NCI-H524 treated with DMSO at 0.1 percent for 48 hours (cell line): ENCODE measurements at regions not wholly inside any gene's neighbourhood (a gene's known extent, or its start where the extent isn't known, plus 50 kb on each side); places are given as distances from the start of the nearest gene placed in this dataset.
"Not testable (repeated sequence)": the region's sequence is repeated elsewhere in the genome, so short reads cannot be mapped to it uniquely, and the experiment has no call there.

Experiments used
- DNase-seq: peaks from one replicate; lab custom pipeline; 2025; lab: John Stamatoyannopoulos, UW

DNA sequence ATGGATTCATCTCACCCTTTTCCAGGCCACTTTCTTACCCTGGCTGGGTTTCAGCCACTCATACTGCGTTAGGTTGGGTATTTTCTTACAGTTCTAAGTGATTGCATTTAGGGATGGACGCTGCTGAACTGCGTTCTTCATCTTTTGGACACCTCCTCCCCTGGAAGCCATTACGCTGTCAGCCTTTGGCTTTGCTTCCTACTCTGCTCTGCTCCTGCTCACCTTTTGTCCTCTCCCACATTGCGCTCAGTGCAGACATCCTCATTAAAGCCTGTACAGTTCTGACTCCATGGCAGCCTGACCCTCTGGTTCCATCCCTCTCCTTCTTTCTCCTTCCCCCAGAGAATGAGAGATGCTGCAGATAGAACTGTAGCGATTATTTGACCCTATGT, 108.9 kb downstream of the SRGAP2 start:
- DNase-seq: not testable (repeated sequence)

DNA sequence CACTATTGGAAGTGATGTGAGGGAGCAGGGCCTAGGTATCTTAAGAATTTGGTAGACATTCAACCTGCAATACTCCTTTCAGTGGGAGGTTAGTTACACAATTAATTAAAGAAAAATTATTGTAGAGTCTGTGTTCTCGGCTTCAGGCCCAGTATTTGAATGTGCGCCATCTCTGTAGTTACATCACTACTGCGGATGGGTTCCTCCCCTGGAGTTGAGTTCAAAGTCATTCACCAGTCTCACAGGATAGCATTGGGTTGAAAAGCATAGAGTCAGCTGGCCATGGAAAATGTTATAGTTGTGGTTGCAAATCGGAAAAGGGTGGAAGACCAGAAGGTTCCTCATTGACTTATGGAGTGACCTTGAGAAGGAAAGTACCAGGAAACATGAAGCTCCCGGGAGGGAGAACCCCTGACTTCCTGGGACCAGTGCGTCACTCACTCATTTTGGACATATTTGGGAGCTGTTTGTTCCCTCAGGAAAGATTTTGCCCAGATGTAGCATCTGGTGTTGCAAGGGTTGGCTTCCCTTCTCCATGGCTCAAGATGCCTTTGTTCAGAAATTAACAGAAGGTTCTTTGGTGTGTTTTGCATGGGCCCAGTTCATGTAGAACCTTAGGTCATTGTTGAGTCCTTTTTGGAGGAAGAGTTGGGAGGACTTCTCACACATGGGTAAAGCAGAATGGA, 111.8 kb downstream of the SRGAP2 start:
- DNase-seq: not testable (repeated sequence)

DNA sequence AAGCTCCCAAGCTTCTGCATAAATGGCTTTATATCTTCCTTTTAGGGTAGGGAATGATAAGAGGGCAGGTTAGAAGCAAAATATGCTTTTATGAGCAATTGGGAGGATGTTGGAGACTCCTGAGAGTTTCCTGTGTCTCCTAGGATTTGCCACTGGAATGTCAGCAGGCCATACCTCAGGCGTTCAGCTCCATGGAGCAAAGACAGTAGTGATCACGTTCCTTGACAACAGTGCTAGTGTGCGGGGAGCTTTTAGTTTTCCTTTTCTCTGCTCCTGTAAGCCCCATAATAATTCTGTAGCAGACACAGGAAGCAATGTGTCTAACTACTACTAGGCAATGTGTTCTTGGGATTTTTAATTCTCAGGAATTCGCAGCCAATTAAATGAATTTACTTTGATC, 113.6 kb downstream of the SRGAP2 start:
- DNase-seq: not testable (repeated sequence)

DNA sequence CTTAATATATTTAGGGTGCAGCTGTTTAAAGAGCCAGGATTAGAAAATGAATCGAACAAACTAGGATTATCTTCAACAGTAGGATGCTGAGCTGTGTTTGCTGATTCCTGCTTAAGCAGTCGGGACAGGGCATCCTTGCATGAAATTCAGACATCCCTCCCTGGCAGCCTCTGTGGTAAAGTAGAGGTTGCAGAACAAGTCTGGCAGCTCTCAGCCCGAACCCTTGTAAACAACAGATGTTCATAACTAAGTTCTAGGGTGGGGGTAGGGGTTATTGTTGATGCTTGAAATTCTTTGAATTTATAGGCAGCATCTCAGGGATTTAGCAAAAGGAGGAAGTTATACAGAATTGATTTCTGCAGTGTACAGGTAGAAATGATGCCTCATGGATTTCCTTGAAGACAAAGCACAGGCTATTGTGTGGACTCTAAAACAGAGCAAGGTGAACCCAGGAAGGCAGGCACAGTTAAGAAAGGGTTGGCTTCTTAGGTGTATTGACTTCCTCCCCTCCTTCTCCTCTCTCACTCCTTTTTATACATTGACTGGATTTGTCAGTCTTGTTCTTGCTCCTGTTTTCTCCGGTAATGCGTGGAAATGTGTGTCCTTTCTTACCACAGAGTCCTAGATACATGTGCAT, 114.7 kb downstream of the SRGAP2 start:
- DNase-seq: not testable (repeated sequence)

DNA sequence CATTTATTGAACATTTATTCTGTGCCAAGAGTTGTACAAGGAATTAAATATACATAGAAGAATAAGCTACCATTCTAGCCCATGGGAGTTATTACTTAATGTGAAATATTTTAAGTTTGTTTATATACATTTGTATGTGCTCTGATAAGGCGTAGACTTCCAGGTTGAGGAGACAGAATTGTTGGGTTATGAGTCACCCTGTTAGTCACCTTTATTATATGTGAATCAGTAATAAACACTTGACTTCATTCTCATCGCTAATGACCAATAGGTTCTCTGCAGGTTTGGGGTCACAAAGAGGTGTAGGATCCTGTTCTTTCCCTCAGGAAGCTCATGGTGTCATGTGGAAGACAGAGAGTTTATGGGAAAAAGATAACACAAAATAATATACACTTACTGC, 116.9 kb downstream of the SRGAP2 start:
- not testable (repeated sequence) for DNase-seq

DNA sequence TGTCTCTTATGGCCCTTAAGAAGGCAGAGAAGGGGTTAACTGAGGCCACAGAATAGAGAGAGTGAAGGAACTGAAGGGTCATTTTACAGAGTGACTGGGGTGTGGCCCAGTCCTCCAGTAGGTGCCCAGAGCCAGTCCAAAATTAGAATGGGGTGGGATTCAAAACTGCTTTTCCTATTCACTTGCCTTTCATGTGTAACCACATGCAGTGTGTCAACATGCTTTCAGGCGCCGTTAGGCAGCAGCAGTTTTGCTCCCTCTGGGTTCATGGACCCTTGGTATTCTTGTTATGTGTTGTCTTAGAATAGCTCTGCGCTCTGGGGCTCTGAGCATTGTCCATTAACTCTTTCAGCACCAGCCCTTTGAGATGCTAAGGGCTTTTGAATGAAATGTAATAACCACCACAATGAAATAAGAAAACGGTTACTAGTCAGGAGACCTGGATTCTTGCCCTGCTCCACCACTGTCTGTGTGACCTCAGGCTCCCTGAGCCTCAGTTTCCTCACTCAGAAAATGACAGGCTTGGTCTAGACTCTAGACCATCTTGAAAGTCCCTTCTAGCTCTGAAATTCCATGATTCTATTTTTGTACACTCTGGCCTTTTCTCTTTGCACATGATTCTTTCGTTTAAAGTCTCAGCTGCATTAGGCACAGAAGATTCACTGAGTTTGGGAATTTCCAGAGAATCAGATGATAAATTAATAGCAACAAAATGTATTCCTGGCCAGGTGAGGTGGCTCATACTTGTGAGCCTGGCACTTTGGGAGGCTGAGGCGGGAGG, 123.0 kb downstream of the SRGAP2 start:
- DNase-seq: not testable (repeated sequence)

DNA sequence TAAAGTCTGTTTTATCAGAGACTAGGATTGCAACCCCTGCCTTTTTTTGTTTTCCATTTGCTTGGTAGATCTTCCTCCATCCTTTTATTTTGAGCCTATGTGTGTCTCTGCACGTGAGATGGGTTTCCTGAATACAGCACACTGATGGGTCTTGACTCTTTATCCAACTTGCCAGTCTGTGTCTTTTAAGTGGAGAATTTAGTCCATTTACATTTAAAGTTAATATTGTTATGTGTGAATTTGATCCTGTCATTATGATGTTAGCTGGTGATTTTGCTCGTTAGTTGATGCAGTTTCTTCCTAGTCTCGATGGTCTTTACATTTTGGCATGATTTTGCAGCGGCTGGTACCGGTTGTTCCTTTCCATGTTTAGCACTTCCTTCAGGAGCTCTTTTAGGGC, 128.3 kb downstream of the SRGAP2 start:
- not testable (repeated sequence) for DNase-seq

DNA sequence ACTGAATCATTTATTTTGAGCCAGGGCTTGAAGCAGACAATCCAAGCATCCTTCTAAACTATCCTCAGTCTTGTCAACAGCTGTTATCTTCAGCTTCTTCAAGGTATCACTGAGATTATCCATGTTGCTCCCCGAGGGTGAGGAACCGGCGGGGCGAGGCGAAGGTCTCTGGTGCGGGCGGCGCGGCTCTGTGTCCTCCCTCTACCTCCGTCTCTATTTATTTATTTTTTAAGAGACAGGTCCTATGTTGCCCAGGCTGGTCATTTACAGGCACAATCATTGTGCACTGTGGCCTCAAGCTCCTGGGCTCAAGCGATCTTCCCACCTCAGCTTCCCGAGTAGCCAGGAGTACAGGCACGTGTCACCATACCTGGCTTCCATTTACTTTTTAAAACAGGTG, 130.0 kb downstream of the SRGAP2 start:
- DNase-seq: not testable (repeated sequence)

DNA sequence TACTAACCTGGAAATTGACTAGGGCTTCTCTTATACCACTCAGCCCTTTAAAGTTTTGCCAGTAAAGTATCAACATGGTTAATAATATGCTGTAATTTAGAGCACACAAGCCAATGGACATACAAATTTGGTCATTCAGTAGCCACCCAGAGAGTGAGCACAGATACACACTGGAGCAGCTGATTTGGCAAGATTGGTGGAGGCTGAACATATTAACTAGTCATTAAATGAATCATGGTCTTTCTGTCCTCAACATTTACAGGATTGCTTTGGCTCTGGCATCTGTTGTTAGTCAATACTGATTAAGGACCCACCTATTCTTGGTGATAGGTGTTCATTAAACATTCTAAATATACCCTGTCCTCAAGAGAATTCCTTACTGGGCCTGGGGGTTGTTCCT, 130.6 kb downstream of the SRGAP2 start:
- not testable (repeated sequence) for DNase-seq

DNA sequence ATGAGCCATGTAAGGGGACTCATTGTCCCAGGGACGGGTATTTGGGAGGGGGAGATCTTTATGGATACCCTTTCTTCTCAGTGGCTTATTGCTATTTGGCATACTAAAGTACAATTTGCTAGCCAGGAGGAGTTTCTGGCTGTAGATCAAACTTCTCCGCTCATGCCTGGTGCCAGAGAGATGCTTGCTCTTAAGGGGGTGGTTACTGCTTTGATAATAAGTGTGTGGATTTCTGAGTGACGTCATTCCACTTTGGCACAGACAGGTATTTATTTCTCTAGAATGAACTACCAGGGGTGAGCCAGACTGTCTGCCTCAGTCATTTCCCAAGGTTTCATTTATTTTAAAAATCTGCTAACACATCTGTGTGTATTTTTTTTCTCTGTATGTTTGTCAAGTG, 131.1 kb downstream of the SRGAP2 start:
- DNase-seq: not testable (repeated sequence)

DNA sequence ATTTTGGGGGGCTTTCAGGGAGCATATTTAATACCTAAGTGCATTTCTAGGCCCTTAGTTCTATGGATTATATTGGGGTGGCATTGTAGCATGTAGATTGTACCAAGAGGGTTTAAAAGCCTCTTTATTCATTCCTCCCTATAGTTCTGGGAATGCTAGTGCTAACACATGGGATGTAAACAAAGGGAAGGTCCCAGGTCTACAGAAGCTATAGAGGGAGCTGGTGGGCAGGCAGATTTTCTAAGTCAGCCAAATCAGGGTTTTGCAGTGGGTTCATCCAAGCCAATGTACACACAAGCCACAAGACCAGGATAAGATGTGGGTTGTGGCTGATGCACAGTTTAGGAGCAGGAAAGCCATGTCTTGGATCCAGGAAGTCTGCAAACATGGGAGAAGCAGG, 131.8 kb downstream of the SRGAP2 start:
- DNase-seq: not testable (repeated sequence)

DNA sequence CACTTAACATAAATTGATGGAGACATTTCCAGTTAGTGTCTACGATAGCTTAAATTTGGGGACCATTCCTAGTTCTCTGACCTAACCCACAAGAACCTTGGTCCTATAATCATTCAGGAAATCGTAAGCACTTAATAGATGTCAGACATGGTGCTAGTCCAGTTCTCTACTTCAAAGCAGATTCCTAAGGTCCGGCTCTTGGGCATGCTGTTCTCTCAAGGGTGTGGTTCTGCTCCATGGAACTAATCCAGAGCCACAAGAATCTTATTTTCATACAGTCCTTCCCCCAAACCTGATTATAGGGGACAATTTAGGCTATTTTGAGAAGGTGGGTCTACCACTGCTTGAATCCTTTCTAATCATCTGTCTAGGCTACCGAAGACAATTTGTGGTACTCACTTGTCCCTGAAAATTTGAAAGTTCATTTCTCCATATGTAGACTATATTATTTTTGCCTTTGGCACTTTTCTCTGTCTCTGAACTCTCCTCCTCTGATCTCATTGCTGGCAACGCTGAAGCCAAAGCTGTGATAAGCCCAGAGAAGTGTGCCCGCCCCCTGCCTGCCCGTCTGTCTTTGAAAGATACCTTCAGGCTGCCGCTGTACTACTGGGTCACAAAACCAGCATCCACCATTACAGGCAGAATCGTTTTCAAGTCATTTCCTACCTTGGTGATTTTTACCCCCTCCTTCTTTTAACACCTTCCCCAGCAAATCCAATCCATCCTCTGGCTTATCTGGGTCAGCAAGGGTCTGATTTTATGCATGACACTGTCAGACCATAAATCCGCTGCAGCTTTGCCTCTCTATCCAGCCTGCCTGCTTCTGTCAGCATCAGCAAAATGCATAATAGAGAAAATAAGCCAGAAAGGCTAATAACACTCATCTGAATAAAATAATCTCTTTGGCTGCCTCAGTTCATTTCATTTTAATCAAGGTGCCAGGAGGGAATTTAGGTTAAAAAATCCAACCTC, 132.8 kb downstream of the SRGAP2 start:
- not testable (repeated sequence) for DNase-seq

DNA sequence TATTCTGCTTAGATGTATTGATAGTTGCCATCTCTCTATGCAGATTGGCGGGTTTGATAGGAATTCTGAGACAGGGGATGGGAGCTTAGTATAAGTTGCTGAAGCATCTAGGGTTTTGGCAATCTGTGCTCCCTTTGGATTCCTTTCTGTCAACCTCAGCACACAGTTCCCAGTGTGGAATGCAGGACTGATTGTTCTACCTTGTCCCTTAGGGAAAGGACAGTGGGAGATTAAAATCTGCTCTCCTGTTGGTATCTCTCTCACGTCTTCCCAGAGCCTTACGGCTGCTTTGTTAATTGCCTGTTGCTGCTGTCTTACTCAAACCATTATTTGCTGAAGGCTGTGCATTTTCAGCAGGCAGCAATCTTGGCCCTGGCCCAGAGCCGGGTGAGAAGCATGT, 133.3 kb upstream of the IKBKE start:
- DNase-seq: not testable (repeated sequence)

DNA sequence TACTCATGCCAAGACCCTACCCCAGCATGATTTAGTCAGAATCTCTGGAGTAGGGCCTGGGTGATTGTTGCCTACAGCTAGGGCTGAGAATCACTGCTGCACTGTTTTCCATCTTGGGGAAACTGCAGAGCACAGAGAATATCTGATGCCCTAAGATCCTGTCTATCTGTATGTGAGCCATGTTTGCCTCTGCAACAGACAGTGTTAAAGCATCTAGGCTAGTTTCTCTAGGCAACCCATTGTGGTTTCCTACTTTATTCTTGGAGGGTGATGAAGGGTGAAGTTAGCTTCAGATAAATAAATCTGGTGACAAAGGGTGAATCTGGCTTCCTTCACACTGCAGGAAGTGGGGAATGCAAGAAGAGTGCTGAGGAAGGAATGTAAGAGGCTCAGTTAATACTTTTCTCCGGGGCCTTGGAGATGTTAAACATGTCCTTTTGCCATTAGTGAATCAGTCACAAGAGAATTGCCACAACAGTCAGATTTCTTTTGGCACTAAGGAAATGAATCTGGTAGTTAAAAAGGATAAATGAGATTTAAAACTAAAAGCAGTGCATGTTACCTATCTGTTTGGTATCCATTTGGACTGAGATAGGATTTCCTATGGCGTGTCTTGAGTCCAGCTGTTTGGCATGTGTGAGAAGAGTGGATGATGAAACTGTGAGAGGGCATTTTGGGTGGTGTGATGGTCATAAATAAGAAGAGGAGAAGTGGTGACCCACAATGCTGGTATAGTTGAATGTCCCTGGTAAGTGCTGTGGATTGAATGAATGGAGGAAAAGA, 119.6 kb upstream of the IKBKE start:
- DNase-seq: not testable (repeated sequence)

DNA sequence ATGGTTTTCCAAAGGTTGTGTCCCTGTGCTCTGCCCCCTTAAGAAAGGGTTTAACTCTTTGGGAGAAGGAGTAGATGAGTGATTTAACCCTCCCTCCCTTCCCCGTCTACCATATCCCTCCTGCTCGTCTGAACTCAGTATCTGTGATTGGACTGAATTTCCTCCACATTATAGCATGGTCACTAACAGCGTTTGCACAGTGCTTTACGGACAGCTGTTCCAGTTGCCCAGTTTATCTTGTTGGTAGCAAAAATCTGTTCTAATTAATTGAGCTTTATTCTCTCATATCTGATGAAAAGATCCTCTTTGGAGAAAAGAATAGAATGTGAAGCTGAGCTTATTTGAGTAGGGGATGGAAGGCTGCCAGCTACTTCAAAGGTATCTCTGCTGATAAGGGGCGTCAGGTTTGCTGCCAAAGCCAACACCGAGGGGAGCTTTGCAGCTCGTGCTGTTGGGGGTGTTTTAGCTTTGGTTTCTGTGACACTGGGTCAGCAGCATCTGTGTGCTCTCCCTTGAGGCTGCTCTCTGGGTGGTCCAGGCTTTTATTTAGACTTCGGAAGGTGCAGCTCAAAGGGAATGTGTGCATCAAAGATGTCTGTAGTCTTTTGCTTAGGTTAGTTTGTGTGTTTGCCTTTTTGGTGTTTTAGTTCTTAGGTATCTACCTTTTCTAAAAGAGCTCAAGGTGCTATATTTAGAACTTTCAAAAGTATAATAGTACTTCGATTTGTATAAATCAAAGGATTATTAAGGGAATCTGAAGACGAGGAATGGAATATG, 118.8 kb upstream of the IKBKE start:
- DNase-seq: not testable (repeated sequence)

DNA sequence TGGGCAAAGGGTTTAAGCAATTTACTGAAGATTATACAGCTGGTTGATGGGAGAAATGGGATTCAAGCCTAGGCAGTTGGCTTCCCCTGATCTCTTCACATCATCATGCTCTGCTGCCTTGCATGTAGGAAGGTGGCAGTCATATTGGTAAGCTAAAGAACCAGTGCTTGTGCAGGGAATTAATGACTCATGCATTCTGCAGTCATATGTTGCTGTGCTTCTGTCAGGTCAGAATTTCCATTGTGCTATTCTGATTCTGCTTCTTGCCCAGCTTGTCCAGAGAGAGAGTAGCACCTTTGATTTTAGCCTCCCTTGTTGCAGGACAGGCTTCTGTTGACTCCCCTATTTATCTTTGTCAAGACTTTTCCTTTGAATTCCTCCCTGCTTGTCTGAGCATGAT, 114.0 kb upstream of the IKBKE start:
- DNase-seq: not testable (repeated sequence)

DNA sequence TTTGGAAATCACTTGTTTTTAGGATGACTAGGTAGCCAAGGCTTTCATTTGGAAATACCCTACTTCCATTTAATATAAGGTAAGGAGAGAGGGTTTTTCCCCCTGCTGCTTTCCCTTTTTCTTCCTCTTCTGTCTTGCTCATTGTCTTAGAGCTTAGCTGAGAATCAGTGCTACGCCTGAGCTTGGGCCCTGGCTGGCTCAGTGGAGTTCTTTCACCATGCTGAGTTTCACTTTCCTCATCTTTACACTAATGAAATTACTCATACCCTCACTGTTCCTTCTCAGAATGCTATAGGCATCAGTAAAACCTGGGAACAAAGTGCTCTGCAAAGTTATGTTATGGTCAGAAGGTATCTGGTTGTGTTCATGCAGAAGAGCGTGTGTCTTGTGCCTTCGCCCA, 112.3 kb upstream of the IKBKE start:
- not testable (repeated sequence) for DNase-seq

DNA sequence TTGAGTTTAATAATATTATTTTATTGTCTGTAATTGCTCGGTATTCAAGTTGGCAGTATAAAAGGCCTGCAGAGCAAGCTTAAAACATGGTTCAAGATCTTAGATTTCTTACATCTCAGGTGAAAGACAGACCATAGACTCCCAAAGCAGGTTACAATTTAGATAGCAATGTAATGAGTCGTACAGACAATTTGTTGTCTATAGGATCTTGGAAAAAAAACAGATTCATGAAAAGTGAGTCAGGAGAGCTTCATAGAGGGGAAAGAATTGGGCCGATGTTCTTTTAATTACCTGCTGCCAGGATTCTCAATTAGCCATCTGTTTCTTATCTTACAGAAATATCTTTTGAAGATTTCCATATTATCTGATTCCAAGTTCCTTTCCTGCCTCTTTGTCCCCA, 111.5 kb upstream of the IKBKE start:
- DNase-seq: not testable (repeated sequence)

DNA sequence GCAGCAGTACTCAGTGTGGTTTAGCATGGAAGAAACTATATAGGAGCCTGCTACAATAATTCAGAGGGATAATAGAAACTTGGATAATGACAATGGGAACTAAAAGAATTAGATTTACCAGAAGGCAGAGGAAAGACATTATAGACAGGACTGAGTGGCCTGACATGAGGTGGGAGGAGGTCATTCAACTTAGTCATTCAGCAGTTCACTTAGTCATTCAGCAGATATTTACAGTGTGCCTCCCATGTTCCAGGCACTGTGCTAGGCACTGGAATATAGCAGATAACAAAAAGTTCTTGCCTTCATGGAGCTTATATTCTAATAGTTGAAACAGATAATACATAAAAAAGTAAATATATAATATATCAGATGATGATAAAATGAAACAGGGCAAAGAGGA, 110.9 kb upstream of the IKBKE start:
- DNase-seq: not testable (repeated sequence)

DNA sequence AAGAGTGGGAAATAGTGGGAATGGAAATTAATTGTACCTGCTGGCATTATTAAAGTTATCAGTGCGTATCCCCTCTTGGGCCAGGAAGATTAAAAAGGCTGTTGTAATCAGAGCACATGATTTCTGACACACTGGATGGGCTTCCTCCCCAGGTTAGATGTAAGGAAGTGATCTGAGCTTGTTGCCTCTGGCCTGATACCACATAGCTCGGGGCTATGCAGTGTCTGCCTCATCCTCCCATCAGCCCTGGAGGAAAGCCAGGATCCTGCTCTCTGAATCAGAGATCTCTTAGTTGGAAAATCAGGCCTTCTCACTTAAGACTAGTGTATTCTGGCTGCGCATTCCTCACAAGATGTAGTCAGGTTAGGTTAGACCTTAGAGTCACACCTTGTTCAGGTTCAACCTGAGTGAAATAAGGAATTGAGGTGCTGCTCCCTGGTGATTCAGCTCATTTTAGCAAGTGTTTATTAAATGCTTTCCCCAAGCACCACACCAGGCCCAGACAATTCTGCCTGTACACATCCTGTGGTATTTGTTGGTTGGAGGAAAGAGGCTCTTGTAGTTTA, 108.2 kb upstream of the IKBKE start:
- DNase-seq: not testable (repeated sequence)
